HS-5 (cell line): ENCODE measurements at regions not wholly inside any gene's neighbourhood (a gene's known extent, or its start where the extent isn't known, plus 50 kb on each side); places are given as distances from the start of the nearest gene placed in this dataset.

Experiments used
- DNase-seq: peaks from one replicate; pipeline ENCODE4 v3.0.0-alpha.2; 2012; ENCODE audit warnings: low read depth

- no peak for DNase-seq
Measured at GRCh38 chr11:107221748-107222285, 203.5 kb upstream of the GUCY1A2 start.

GRCh38 chr11:107218123-107219013 is 200.1 kb upstream of the GUCY1A2 start:
- no peak for DNase-seq

GRCh38 chr11:107217444-107217843 is 199.2 kb upstream of the GUCY1A2 start:
- no peak for DNase-seq

- DNase-seq: no peak
Measured at GRCh38 chr11:107215010-107215409, 196.7 kb upstream of the GUCY1A2 start.

GRCh38 chr11:107203656-107204055 is 185.4 kb upstream of the GUCY1A2 start:
- DNase-seq: no peak

GRCh38 chr11:107202241-107202640 is 184.0 kb upstream of the GUCY1A2 start:
- DNase-seq: no peak

- DNase-seq: no peak
Measured at GRCh38 chr11:107198490-107199007, 180.3 kb upstream of the GUCY1A2 start.

GRCh38 chr11:107197932-107198331 is 179.7 kb upstream of the GUCY1A2 start:
- DNase-seq: no peak

GRCh38 chr11:107196732-107197131 is 178.5 kb upstream of the GUCY1A2 start:
- no peak for DNase-seq

GRCh38 chr11:107184986-107185385 is 166.7 kb upstream of the GUCY1A2 start:
- no peak for DNase-seq

GRCh38 chr11:107183953-107184352 is 165.7 kb upstream of the GUCY1A2 start:
- no peak for DNase-seq

- no peak for DNase-seq
Measured at GRCh38 chr11:107182978-107183377, 164.7 kb upstream of the GUCY1A2 start.

GRCh38 chr11:107180236-107180635 is 162.0 kb upstream of the GUCY1A2 start:
- DNase-seq: no peak

- no peak for DNase-seq
Measured at GRCh38 chr11:107179829-107180228, 161.6 kb upstream of the GUCY1A2 start.

GRCh38 chr11:107177106-107177477 is 158.8 kb upstream of the GUCY1A2 start:
- DNase-seq: no peak

- DNase-seq: no peak
Measured at GRCh38 chr11:107176148-107177105, 158.2 kb upstream of the GUCY1A2 start.

GRCh38 chr11:107174856-107175255 is 156.6 kb upstream of the GUCY1A2 start:
- no peak for DNase-seq

GRCh38 chr11:107172996-107173395 is 154.7 kb upstream of the GUCY1A2 start:
- no peak for DNase-seq

GRCh38 chr11:107157809-107158187 is 139.5 kb upstream of the GUCY1A2 start:
- no peak for DNase-seq

GRCh38 chr11:107157146-107157808 is 139.0 kb upstream of the GUCY1A2 start:
- DNase-seq: no peak

GRCh38 chr11:107151579-107151978 is 133.3 kb upstream of the GUCY1A2 start:
- DNase-seq: no peak

GRCh38 chr11:107151158-107151557 is 132.9 kb upstream of the GUCY1A2 start:
- no peak for DNase-seq
